IMR-90 (cell line): ENCODE measurements at regions not wholly inside any gene's neighbourhood (a gene's known extent, or its start where the extent isn't known, plus 50 kb on each side); places are given as distances from the start of the nearest gene placed in this dataset.

Experiments
- ATAC-seq: fragments of 200-7000 bp; cut with Tn5 transposase; 2 replicates; pipeline ENCODE4 v1.9.1; 2020; ENCODE audit warnings: low read depth, mild to moderate bottlenecking, moderate library complexity
- BruUV-seq: library from RNA; stranded (reverse); fragments of 400-500 nt; replicated peaks from 2 replicates; lab custom pipeline; 2021; lab: Mats Ljungman, UMichigan
- CTCF ChIA-PET: fragments of 300-600 bp; formaldehyde crosslinking; extraction: SDS; loops from one replicate; lab custom pipeline; 2021; ENCODE audit warnings: antibody characterized with exemption; lab: Yijun Ruan, JAX
- POLR2A ChIA-PET: fragments of 300-600 bp; sonication (Branson Sonifier 250); formaldehyde crosslinking; loops from one replicate; lab custom pipeline; 2022; ENCODE audit warnings: antibody characterized with exemption; ENCODE audit not compliant: unreplicated experiment; lab: Charles Lee
- DNase-seq: peaks from one replicate; pipeline ENCODE4 v3.0.0; 2013
- H2AFZ ChIP-seq: replicated peaks from 2 replicates; pipeline ENCODE3; 2013; ENCODE audit warnings: low read length, mild to moderate bottlenecking; ENCODE audit not compliant: poor library complexity
- H2AK5ac ChIP-seq: 2 replicates; pipeline ENCODE4 v1.6.1; 2013; ENCODE audit warnings: low read depth, low read length, inconsistent platforms
- H2AK9ac ChIP-seq: replicated peaks from 2 replicates; pipeline ENCODE3; 2013; ENCODE audit warnings: mild to moderate bottlenecking, low read depth, low read length, moderate library complexity; ENCODE audit not compliant: poor library complexity
- H2BK120ac ChIP-seq: 2 replicates; pipeline ENCODE4 v1.6.1; 2013; ENCODE audit warnings: low read depth, low read length, inconsistent platforms
- H2BK15ac ChIP-seq: 3 replicates; pipeline ENCODE4 v1.6.1; 2013; ENCODE audit warnings: low read depth, low read length, inconsistent platforms
- H2BK20ac ChIP-seq: 2 replicates; pipeline ENCODE4 v1.6.1; 2013; ENCODE audit warnings: low read depth, mild to moderate bottlenecking, inconsistent platforms, low read length, moderate library complexity
- H2BK5ac ChIP-seq: 2 replicates; pipeline ENCODE4 v1.6.1; 2013; ENCODE audit warnings: mild to moderate bottlenecking, low read depth, low read length, inconsistent platforms; ENCODE audit not compliant: poor library complexity, severe bottlenecking
- H3K14ac ChIP-seq: replicated peaks from 2 replicates; pipeline ENCODE4 v1.6.1; 2013; ENCODE audit warnings: low read depth, low read length, inconsistent platforms
- H3K18ac ChIP-seq: 2 replicates; pipeline ENCODE4 v1.6.1; 2013; ENCODE audit warnings: low read depth, low read length, control low read depth
- H3K23ac ChIP-seq: 2 replicates; pipeline ENCODE4 v1.6.1; 2013; ENCODE audit warnings: low read depth, low read length, inconsistent platforms
- H3K27ac ChIP-seq: 2 replicates; pipeline ENCODE4 v1.5.1; 2013; ENCODE audit warnings: mild to moderate bottlenecking, control low read depth, low read length; ENCODE audit not compliant: insufficient read depth
- H3K27me3 ChIP-seq: 2 replicates; pipeline ENCODE4 v1.6.1; 2013; ENCODE audit warnings: low read length; ENCODE audit not compliant: control insufficient read depth, insufficient read depth
- H3K36me3 ChIP-seq: 2 replicates; pipeline ENCODE4 v1.6.1; 2013; ENCODE audit warnings: low read length, mixed read lengths; ENCODE audit not compliant: control insufficient read depth, insufficient read depth
- H3K4ac ChIP-seq: 2 replicates; pipeline ENCODE4 v1.6.1; 2013; ENCODE audit warnings: low read depth, low read length, inconsistent platforms
- H3K4me1 ChIP-seq: 2 replicates; pipeline ENCODE4 v1.6.1; 2013; ENCODE audit warnings: low read length, mixed read lengths; ENCODE audit not compliant: control insufficient read depth, insufficient read depth
- H3K4me2 ChIP-seq: 2 replicates; pipeline ENCODE4 v1.6.1; 2013; ENCODE audit warnings: low read depth, mild to moderate bottlenecking, control low read depth, low read length, moderate library complexity
- H3K4me3 ChIP-seq: 2 replicates; pipeline ENCODE4 v1.5.1; 2013; ENCODE audit warnings: low read depth, mild to moderate bottlenecking, control low read depth, low read length, moderate library complexity; ENCODE audit not compliant: insufficient read depth
- H3K56ac ChIP-seq: 2 replicates; pipeline ENCODE4 v1.6.1; 2013; ENCODE audit warnings: low read length, inconsistent platforms; ENCODE audit not compliant: insufficient read depth; ENCODE audit errors: extremely low read depth
- H3K79me1 ChIP-seq, 2 experiments: 2 replicates each; pipeline ENCODE4 v1.6.1; 2013; ENCODE audit warnings: low read length in 2 of 2, inconsistent platforms in 1 of 2, low read depth in 1 of 2
- H3K9ac ChIP-seq: 2 replicates; pipeline ENCODE4 v1.6.1; 2013; ENCODE audit warnings: low read depth, low read length, control low read depth
- H3K9me1 ChIP-seq: 2 replicates; pipeline ENCODE4 v1.6.1; 2013; ENCODE audit warnings: low read length, inconsistent platforms; ENCODE audit not compliant: insufficient read depth
- H3K9me3 ChIP-seq: 2 replicates; pipeline ENCODE4 v1.6.1; 2013; ENCODE audit warnings: low read length; ENCODE audit not compliant: control insufficient read depth, insufficient read depth
- H4K20me1 ChIP-seq: 2 replicates; pipeline ENCODE4 v1.6.1; 2013; ENCODE audit warnings: low read length, inconsistent platforms; ENCODE audit not compliant: insufficient read depth
- H4K5ac ChIP-seq: 2 replicates; pipeline ENCODE4 v1.6.1; 2013; ENCODE audit warnings: mild to moderate bottlenecking, low read depth, low read length, control low read depth
- H4K8ac ChIP-seq, 2 experiments: 2 replicates each; pipeline ENCODE4 v1.6.1; 2013; ENCODE audit warnings: low read depth in 2 of 2, low read length in 2 of 2, control low read depth in 1 of 2, inconsistent platforms in 1 of 2
- H4K91ac ChIP-seq: 2 replicates; pipeline ENCODE4 v1.6.1; 2013; ENCODE audit warnings: low read depth, low read length, inconsistent platforms; ENCODE audit not compliant: insufficient read depth
- CEBPB ChIP-seq: IDR thresholded peaks from 2 replicates; pipeline ENCODE4 v1.6.1; 2012; ENCODE audit warnings: low read depth, low read length, improper control_type of control experiment
- CHD1 ChIP-seq: IDR thresholded peaks from 2 replicates; pipeline ENCODE4 v1.6.1; 2012; ENCODE audit warnings: low read depth, low read length, improper control_type of control experiment
- ELK1 ChIP-seq: fragments of 150-350 bp; IDR thresholded peaks from 2 replicates; pipeline ENCODE4 v1.6.1; 2016; ENCODE audit warnings: low read depth, mild to moderate bottlenecking, low read length, moderate library complexity, borderline replicate concordance
- FOS ChIP-seq: fragments of 150-350 bp; IDR thresholded peaks from 2 replicates; pipeline ENCODE4 v1.6.1; 2016; ENCODE audit warnings: low read depth, low read length
- MAFK ChIP-seq: IDR thresholded peaks from 2 replicates; pipeline ENCODE4 v1.6.1; 2012; ENCODE audit warnings: low read depth, low read length, improper control_type of control experiment
- MAZ ChIP-seq: IDR thresholded peaks from 2 replicates; pipeline ENCODE4 v1.6.1; 2012; ENCODE audit warnings: low read depth, mild to moderate bottlenecking, low read length, improper control_type of control experiment, moderate library complexity, borderline replicate concordance
- NFE2L2 ChIP-seq: fragments of 150-350 bp; IDR thresholded peaks from 2 replicates; pipeline ENCODE4 v1.6.1; 2016; ENCODE audit warnings: low read depth, mild to moderate bottlenecking, low read length
- POLR2A ChIP-seq: IDR thresholded peaks from 2 replicates; pipeline ENCODE4 v1.6.1; 2012; ENCODE audit warnings: mild to moderate bottlenecking, low read depth, low read length
- RAD21 ChIP-seq: IDR thresholded peaks from 2 replicates; pipeline ENCODE4 v1.6.1; 2012; ENCODE audit warnings: low read length, improper control_type of control experiment
- RFX5 ChIP-seq: IDR thresholded peaks from 2 replicates; pipeline ENCODE4 v1.8.0; 2012; ENCODE audit warnings: low read depth, mild to moderate bottlenecking, low read length, moderate library complexity
- SMC3 ChIP-seq: fragments of 150-350 bp; IDR thresholded peaks from 2 replicates; pipeline ENCODE4 v1.6.1; 2016; ENCODE audit warnings: low read depth, mild to moderate bottlenecking, antibody characterized with exemption, low read length, moderate library complexity
- WGBS, 2 experiments: methylation state at CpG; one replicate each; pipeline versions ENCODE4 v1.1.5 to v1.1.7; 2013; ENCODE audit warnings: missing lambda C conversion rate in 2 of 2; ENCODE audit not compliant: insufficient read length in 1 of 2; ENCODE audit errors: extremely low coverage in 2 of 2; 5-methylcytosine and 5-hydroxymethylcytosine counted together
- dilution Hi-C: fragments of 300-500 bp; cut with HindIII; formaldehyde crosslinking; loops from one replicate; pipeline ENCODE4 v1.14.3; 2018; ENCODE audit warnings: low sequenced_read_pairs; ENCODE audit not compliant: unreplicated experiment
- in situ Hi-C: fragments of 300-500 bp; cut with MboI; formaldehyde crosslinking; loops from 3 replicates; pipeline ENCODE4 v1.14.3; 2019; ENCODE audit warnings: low sequenced_read_pairs, inconsistent platforms, mixed read lengths
- intact Hi-C: fragments of 100-400 bp; cut with micrococcal nuclease; formaldehyde crosslinking; loops from 2 replicates; pipeline ENCODE4 v1.10.0; 2022
- TF ChIP-seq, protein P1 (sequence below): fragments of 150-350 bp; IDR thresholded peaks from 2 replicates; pipeline ENCODE4 v1.6.1; 2017; ENCODE audit warnings: mild to moderate bottlenecking, antibody characterized with exemption, low read length, low read depth
- TF ChIP-seq, protein P2 (sequence below): conservative IDR thresholded peaks from 2 replicates; pipeline ENCODE4 v1.5.1; 2012; ENCODE audit warnings: mild to moderate bottlenecking, low read depth, low read length, improper control_type of control experiment

- no peak for TF ChIP-seq CHD1
Observed at GRCh38 chr17:77269696-77270681, 129.2 kb downstream of the SEC14L1 start (continued).

DNA sequence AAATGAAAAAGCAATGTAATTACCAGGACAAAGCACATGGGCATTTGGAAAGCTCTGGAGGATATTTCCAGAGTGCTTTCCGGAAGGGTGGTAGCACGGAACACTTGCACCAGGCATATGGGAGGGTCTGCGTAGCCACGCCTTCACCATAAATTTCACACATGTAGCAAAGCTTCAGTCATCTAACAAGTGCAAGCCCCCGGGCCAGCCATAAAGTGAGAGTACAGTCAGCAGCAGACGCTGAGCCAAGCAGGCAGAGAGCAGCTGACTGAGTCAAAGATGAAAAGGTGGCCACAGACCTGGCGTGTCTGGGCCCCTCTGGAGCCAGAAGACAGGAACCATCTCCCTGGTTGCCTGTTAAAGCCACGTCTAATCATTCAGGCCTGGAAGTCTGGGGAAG lies 130.6 kb downstream of the SEC14L1 start:
- CTCF ChIA-PET, result no interaction called here
- no peak overlapping the region for H2AK9ac ChIP-seq
- no peak for TF ChIP-seq RFX5
- no peak for TF ChIP-seq RAD21
- TF ChIP-seq FOS, result no peak
- TF ChIP-seq SMC3, result no peak
- TF ChIP-seq POLR2A, result no peak
- no peak for TF ChIP-seq ELK1
- TF ChIP-seq MAFK, result no peak
- TF ChIP-seq, protein P1, sequence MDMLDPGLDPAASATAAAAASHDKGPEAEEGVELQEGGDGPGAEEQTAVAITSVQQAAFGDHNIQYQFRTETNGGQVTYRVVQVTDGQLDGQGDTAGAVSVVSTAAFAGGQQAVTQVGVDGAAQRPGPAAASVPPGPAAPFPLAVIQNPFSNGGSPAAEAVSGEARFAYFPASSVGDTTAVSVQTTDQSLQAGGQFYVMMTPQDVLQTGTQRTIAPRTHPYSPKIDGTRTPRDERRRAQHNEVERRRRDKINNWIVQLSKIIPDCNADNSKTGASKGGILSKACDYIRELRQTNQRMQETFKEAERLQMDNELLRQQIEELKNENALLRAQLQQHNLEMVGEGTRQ, result no peak
- TF ChIP-seq MAZ, result no peak
- no peak for TF ChIP-seq NFE2L2
- TF ChIP-seq, protein P2, sequence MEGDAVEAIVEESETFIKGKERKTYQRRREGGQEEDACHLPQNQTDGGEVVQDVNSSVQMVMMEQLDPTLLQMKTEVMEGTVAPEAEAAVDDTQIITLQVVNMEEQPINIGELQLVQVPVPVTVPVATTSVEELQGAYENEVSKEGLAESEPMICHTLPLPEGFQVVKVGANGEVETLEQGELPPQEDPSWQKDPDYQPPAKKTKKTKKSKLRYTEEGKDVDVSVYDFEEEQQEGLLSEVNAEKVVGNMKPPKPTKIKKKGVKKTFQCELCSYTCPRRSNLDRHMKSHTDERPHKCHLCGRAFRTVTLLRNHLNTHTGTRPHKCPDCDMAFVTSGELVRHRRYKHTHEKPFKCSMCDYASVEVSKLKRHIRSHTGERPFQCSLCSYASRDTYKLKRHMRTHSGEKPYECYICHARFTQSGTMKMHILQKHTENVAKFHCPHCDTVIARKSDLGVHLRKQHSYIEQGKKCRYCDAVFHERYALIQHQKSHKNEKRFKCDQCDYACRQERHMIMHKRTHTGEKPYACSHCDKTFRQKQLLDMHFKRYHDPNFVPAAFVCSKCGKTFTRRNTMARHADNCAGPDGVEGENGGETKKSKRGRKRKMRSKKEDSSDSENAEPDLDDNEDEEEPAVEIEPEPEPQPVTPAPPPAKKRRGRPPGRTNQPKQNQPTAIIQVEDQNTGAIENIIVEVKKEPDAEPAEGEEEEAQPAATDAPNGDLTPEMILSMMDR, result no peak
- no peak for TF ChIP-seq CEBPB

More for the DNA sequence above, 130.6 kb downstream of the SEC14L1 start:
- BruUV-seq, result no TSS peak
- in situ Hi-C loops, result no loop called here
- Histone ChIP-seq H3K4me2 (no peak overlapping the region), H3K18ac (no peak overlapping the region), H3K27ac (no peak overlapping the region), H4K5ac (no peak overlapping the region), H2AK5ac (no peak overlapping the region), H2BK5ac (no peak overlapping the region), H2BK20ac (no peak overlapping the region), H3K4me3 (no peak overlapping the region), H3K9ac (no peak overlapping the region), H2BK15ac (no peak overlapping the region), H2BK120ac (no peak overlapping the region), H3K9me3 (peaks cover 5% of the 10 kb centered on the region), H3K27me3 (no peaks in the 10 kb centered on the region), H3K56ac (no peak overlapping the region), H3K4me1 (no peaks in the 10 kb centered on the region), H3K23ac (no peak overlapping the region), H3K4ac (no peak overlapping the region), H4K20me1 (no peaks in the 10 kb centered on the region), H4K91ac (no peak overlapping the region), H3K79me1 (no peaks in the 10 kb centered on the region), H2AFZ (no peak overlapping the region), H3K36me3 (no peaks in the 10 kb centered on the region), H3K14ac (no peak overlapping the region), H3K9me1 (0 out of 2 replicates have a peak, but pooled peaks cover under 1% of the 10 kb centered on the region), H4K8ac (no peak overlapping the region)
- dilution Hi-C loops, result no loop called here
- 80% methylated on average over 2 of the region's 8 CpGs; no CpG with 5 or more reads in 1 of the 2 experiments for WGBS, 2 experiments
- intact Hi-C loops, result no loop called here
- DNase-seq (no peak), ATAC-seq (no peak)
- POLR2A ChIA-PET, result no interaction called here
